GM12873 (cell line): ENCODE measurements at regions not wholly inside any gene's neighbourhood (a gene's known extent, or its start where the extent isn't known, plus 50 kb on each side); places are given as distances from the start of the nearest gene placed in this dataset.

Experiments
- CTCF ChIP-seq: IDR thresholded peaks from 2 replicates; pipeline ENCODE4 v1.5.1; 2012; ENCODE audit warnings: low read depth, mild to moderate bottlenecking, moderate library complexity, low read length, control low read depth; ENCODE audit not compliant: insufficient read depth; ENCODE audit errors: missing control alignments

- no peak for TF ChIP-seq CTCF
Measured at GRCh38 chr6:66961191-66961590, 1254.2 kb upstream of the EYS start.

- TF ChIP-seq CTCF: no peak
Measured at GRCh38 chr6:66949191-66949661, 1242.2 kb upstream of the EYS start.

- no peak for TF ChIP-seq CTCF
Measured at GRCh38 chr6:66948106-66948505, 1241.1 kb upstream of the EYS start.

GRCh38 chr6:66940003-66940402 is 1233.0 kb upstream of the EYS start:
- TF ChIP-seq CTCF: no peak

- no peak for TF ChIP-seq CTCF
Measured at GRCh38 chr6:66937180-66937579, 1230.2 kb upstream of the EYS start.

- TF ChIP-seq CTCF: no peak
Measured at GRCh38 chr6:66935612-66936011, 1228.6 kb upstream of the EYS start.

GRCh38 chr6:66931787-66932186 is 1224.8 kb upstream of the EYS start:
- no peak for TF ChIP-seq CTCF
